Psoas muscle (tissue), 7 donors: ENCODE measurements at regions not wholly inside any gene's neighbourhood (a gene's known extent, or its start where the extent isn't known, plus 50 kb on each side); places are given as distances from the start of the nearest gene placed in this dataset.

Experiments
- ATAC-seq, 4 donors: fragments of 200-7000 bp; cut with Tn5 transposase; one replicate each; pipeline ENCODE4 v1.9.1; 2020; ENCODE audit warnings: moderate library complexity in 3 of 4, mild to moderate bottlenecking in 2 of 4
- DNase-seq, 2 donors: peaks; one replicate each; pipeline ENCODE4 v3.0.0-alpha.2; 2020
- H3K27ac ChIP-seq: fragments of 200-600 bp; one replicate; pipeline ENCODE4 v1.8.0; 2022
- H3K27me3 ChIP-seq, 3 donors: fragments of 200-600 bp in 1 of 3; one replicate each; pipeline versions ENCODE4 v1.6.1 to v1.8.0; 2013 to 2022; ENCODE audit warnings: low read length in 2 of 3, mild to moderate bottlenecking in 2 of 3, moderate library complexity in 1 of 3; ENCODE audit not compliant: insufficient read depth in 3 of 3
- H3K36me3 ChIP-seq, 2 donors: fragments of 200-600 bp in 1 of 2; one replicate each; pipeline versions ENCODE4 v1.6.1 to v1.8.0; 2013 to 2022; ENCODE audit warnings: low read depth in 1 of 2, mild to moderate bottlenecking in 1 of 2, moderate library complexity in 1 of 2; ENCODE audit not compliant: insufficient read depth in 1 of 2
- H3K4me1 ChIP-seq: fragments of 200-600 bp; one replicate; pipeline ENCODE4 v1.8.0; 2022
- H3K4me3 ChIP-seq: fragments of 200-600 bp; one replicate; pipeline ENCODE4 v1.8.0; 2022; ENCODE audit warnings: mild to moderate bottlenecking
- H3K9me3 ChIP-seq: fragments of 200-600 bp; one replicate; pipeline ENCODE4 v1.8.0; 2022
- CTCF ChIP-seq: fragments of 200-600 bp; IDR thresholded peaks from one replicate; pipeline ENCODE4 v1.8.0; 2022; ENCODE audit warnings: antibody characterized with exemption
- WGBS, 3 donors: extraction: QIAGEN DNeasy Blood & Tissue Kit; methylation state at CpG; one replicate each; pipeline versions ENCODE4 v1.1.6 to v1.1.7; 2013; 5-methylcytosine and 5-hydroxymethylcytosine counted together
- intact Hi-C, 2 donors: fragments of 100-400 bp; cut with DNase I; formaldehyde crosslinking; loops; one replicate each; pipeline versions ENCODE4 v1.11.0 to v1.14.2; 2022
- donor health status: healthy with polysubstance abuse.
- donor health status: DM: no; HTN: no; CAD: no; lungs with moderate emphysema.
- donor health status: Bipolar disorder and iron deficiency.
- donor health status: healthy.
- donor health status: DM: yes; HTN: yes; CAD: no.
- donor health status: DM: no; HTN: no; CAD: no.
- donor health status: DM: yes; HTN: yes; CAD: no.

- WGBS, 3 donors = 75 to 82% (median 76%) methylated on average over 2 of the region's 2 CpGs
- Histone ChIP-seq H3K4me3 (no peak overlapping the region), H3K4me1 (no peaks in the 10 kb centered on the region), H3K36me3 (no peaks in the 10 kb centered on the region), H3K27me3 (no peaks in the 10 kb centered on the region), H3K27ac (no peak overlapping the region), H3K9me3 (no peaks in the 10 kb centered on the region)
- ATAC-seq (no peak), DNase-seq (no peak)
- intact Hi-C loops = no loop called here
- no peak for TF ChIP-seq CTCF
Observed at GRCh38 chr1:80534606-80535360, 1266.0 kb upstream of the ADGRL2 start.

- H3K27me3 ChIP-seq = no peaks in the 10 kb centered on the region
- no peak for DNase-seq
- no peak for ATAC-seq
- H3K27ac ChIP-seq = no peak overlapping the region
- TF ChIP-seq CTCF = no peak
- H3K4me1 ChIP-seq = no peaks in the 10 kb centered on the region
- intact Hi-C loops = no loop called here
- H3K4me3 ChIP-seq = no peak overlapping the region
- WGBS, 3 donors = 9 to 17% (median 13%) methylated on average over 2 of the region's 2 CpGs
- no peaks in the 10 kb centered on the region for H3K36me3 ChIP-seq
- no peaks in the 10 kb centered on the region for H3K9me3 ChIP-seq
Observed at GRCh38 chr1:80533775-80534334, 1266.9 kb upstream of the ADGRL2 start.

DNA sequence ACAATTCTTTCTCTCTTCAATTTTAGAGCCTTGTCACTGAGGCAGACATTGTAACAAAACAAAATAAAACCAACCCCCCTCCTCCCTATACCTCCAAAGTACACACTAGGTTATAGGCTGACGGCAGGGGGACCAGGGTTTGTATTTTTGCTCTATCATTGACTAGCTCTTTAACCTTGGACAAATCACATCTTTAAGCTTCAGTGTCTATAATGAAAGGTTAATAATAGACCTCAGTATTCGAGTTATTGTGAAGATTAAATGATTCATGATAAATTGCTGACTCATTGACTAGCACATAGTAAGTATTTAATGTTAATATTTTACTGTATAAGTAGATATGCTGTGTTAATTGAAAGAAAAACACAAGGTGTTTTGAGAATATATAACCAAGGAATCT lies 1267.6 kb upstream of the ADGRL2 start:
- 42 to 54% (median 46%) methylated on average over 2 of the region's 2 CpGs for WGBS, 3 donors
- ATAC-seq (no peak), DNase-seq (no peak)
- H3K4me3 ChIP-seq = no peak overlapping the region
- no peaks in the 10 kb centered on the region for H3K9me3 ChIP-seq
- no peak for TF ChIP-seq CTCF
- intact Hi-C loops = no loop called here
- H3K36me3 ChIP-seq = no peaks in the 10 kb centered on the region
- no peaks in the 10 kb centered on the region for H3K4me1 ChIP-seq
- H3K27me3 ChIP-seq = no peaks in the 10 kb centered on the region
- no peak overlapping the region for H3K27ac ChIP-seq

DNA sequence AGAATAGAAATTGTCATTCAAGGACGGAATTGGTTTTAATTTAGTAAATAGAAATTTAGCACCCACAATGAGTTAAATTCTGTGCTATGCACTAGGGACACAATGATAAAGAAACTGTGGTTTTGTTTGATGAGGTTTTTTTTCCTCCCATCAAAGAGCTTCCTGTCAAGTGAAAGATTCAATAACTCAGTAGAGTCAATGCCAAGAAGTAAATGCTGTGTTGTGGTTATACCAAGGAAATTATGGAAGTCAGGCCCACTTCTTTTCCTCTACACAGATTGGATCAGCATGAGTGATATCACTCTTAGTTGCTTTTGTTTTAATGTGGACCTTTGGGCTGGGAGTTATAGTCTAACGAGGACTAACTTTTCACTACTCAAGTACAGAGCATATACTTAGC lies 1269.6 kb upstream of the ADGRL2 start:
- intact Hi-C loops = no loop called here
- no peak for TF ChIP-seq CTCF
- Histone ChIP-seq H3K4me1 (no peaks in the 10 kb centered on the region), H3K9me3 (no peaks in the 10 kb centered on the region), H3K4me3 (no peak overlapping the region), H3K27ac (no peak overlapping the region), H3K27me3 (no peaks in the 10 kb centered on the region), H3K36me3 (no peaks in the 10 kb centered on the region)
- ATAC-seq (no peak), DNase-seq (no peak)
- 59 to 79% (median 66%) methylated on average over 2 of the region's 2 CpGs for WGBS, 3 donors

DNA sequence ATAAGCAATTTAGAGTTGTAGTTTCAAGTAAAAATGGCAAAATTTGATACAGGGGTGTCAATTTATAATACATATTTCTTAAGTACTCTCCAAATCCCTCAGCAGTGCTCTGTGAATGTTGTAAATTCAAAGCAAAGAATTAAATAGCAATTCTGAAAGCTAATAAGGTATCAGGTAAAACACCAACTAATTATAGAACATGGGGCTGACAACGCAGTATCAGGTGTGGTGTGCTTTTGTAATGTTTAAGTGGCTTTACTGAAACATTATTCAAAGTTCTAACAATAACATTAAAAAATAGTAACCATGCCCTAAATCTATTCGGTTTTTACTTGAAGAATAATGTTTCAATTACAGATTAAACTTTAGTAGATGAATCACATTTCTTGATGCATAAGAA lies 1271.2 kb upstream of the ADGRL2 start:
- WGBS, 3 donors = 66 to 90% (median 72%) methylated on average over 2 of the region's 2 CpGs
- Histone ChIP-seq H3K4me3 (no peak overlapping the region), H3K9me3 (no peaks in the 10 kb centered on the region), H3K27ac (no peak overlapping the region), H3K27me3 (no peaks in the 10 kb centered on the region), H3K36me3 (no peaks in the 10 kb centered on the region), H3K4me1 (no peaks in the 10 kb centered on the region)
- intact Hi-C loops = no loop called here
- ATAC-seq = no peak
- DNase-seq = no peak
- no peak for TF ChIP-seq CTCF
